OCI-LY1 (cell line): ENCODE measurements at regions not wholly inside any gene's neighbourhood (a gene's known extent, or its start where the extent isn't known, plus 50 kb on each side); places are given as distances from the start of the nearest gene placed in this dataset.

Experiments used
- H2AFZ ChIP-seq: fragments of 200-600 bp; sonication (generic), shearing (Covaris generic); 2 replicates; pipeline ENCODE4 v1.6.0; 2014; ENCODE audit warnings: antibody characterized with exemption, mild to moderate bottlenecking, low read length
- H3F3A ChIP-seq: fragments of 200-600 bp; sonication (generic), shearing (Covaris generic); 2 replicates; pipeline ENCODE4 v1.6.0; 2014; ENCODE audit warnings: mild to moderate bottlenecking, antibody characterized with exemption, low read length, moderate library complexity; ENCODE audit not compliant: insufficient read depth
- H3K27ac ChIP-seq: fragments of 200-600 bp; sonication (generic); 2 replicates; pipeline ENCODE4 v1.5.1; 2014; ENCODE audit warnings: low read length, mixed run types, mild to moderate bottlenecking, low read depth; ENCODE audit not compliant: poor library complexity, severe bottlenecking
- H3K27me3 ChIP-seq: fragments of 200-600 bp; sonication (generic); 2 replicates; pipeline ENCODE4 v1.6.0; 2014; ENCODE audit warnings: antibody characterized with exemption, mild to moderate bottlenecking, low read length, moderate library complexity; ENCODE audit not compliant: insufficient read depth
- H3K36me3 ChIP-seq: fragments of 200-600 bp; sonication (generic); 2 replicates; pipeline ENCODE4 v1.6.1; 2014; ENCODE audit warnings: mild to moderate bottlenecking, antibody characterized with exemption, low read length, moderate library complexity, mixed read lengths; ENCODE audit not compliant: insufficient read depth
- H3K4me1 ChIP-seq: fragments of 200-600 bp; sonication (generic); 2 replicates; pipeline ENCODE4 v1.5.1; 2014; ENCODE audit warnings: mild to moderate bottlenecking, low read length, moderate library complexity; ENCODE audit not compliant: insufficient read depth, severe bottlenecking
- H3K4me2 ChIP-seq: fragments of 200-600 bp; sonication (generic), shearing (Covaris generic); 2 replicates; pipeline ENCODE4 v1.6.1; 2014; ENCODE audit warnings: low read length
- H3K4me3 ChIP-seq: fragments of 200-600 bp; sonication (generic); 2 replicates; pipeline ENCODE4 v1.5.1; 2014; ENCODE audit warnings: low read length, low read depth, mild to moderate bottlenecking, mixed read lengths; ENCODE audit not compliant: poor library complexity, severe bottlenecking
- H3K79me2 ChIP-seq: fragments of 200-600 bp; shearing (Covaris generic); 2 replicates; pipeline ENCODE4 v1.6.1; 2016; ENCODE audit warnings: mixed run types, low read length, mixed read lengths; ENCODE audit not compliant: insufficient read depth
- H3K9ac ChIP-seq: fragments of 200-600 bp; sonication (generic), shearing (Covaris generic); 2 replicates; pipeline ENCODE4 v1.6.1; 2014; ENCODE audit warnings: mild to moderate bottlenecking, low read length, mixed read lengths
- H3K9me2 ChIP-seq: fragments of 200-600 bp; sonication (generic), shearing (Covaris generic); 2 replicates; pipeline ENCODE4 v1.6.1; 2014; ENCODE audit warnings: low read depth, mild to moderate bottlenecking, low read length, mixed read lengths
- H3K9me3 ChIP-seq: fragments of 200-600 bp; shearing (Covaris generic); 2 replicates; pipeline ENCODE4 v1.6.1; 2014; ENCODE audit warnings: low read length, mixed read lengths
- H4K20me1 ChIP-seq: fragments of 200-600 bp; sonication (generic), shearing (Covaris generic); 2 replicates; pipeline ENCODE4 v1.6.0; 2016; ENCODE audit warnings: mild to moderate bottlenecking, low read length; ENCODE audit not compliant: insufficient read depth
- CTCF ChIP-seq: fragments of 200-600 bp; sonication (generic), shearing (Covaris generic); IDR thresholded peaks from 2 replicates; pipeline ENCODE4 v1.5.1; 2017; ENCODE audit warnings: mild to moderate bottlenecking, antibody characterized with exemption, low read length, moderate library complexity, mixed read lengths
- EZH2 ChIP-seq: fragments of 200-600 bp; sonication (generic), shearing (Covaris generic); IDR thresholded peaks from 2 replicates; pipeline ENCODE4 v1.8.0; 2017; ENCODE audit warnings: borderline replicate concordance, mixed run types, mild to moderate bottlenecking, antibody characterized with exemption, low read length, moderate library complexity, mixed read lengths

- H2AFZ ChIP-seq = no peak overlapping the region
- H3K27me3 ChIP-seq = no peaks in the 10 kb centered on the region
- no peak for TF ChIP-seq EZH2
- no peak for TF ChIP-seq CTCF
- no peak overlapping the region for H3K27ac ChIP-seq
- no peaks in the 10 kb centered on the region for H3K4me1 ChIP-seq
- H3F3A ChIP-seq = no peaks in the 10 kb centered on the region
- no peaks in the 10 kb centered on the region for H3K9me2 ChIP-seq
- no peaks in the 10 kb centered on the region for H4K20me1 ChIP-seq
- H3K79me2 ChIP-seq = no peaks in the 10 kb centered on the region
- no peak overlapping the region for H3K4me3 ChIP-seq
- no peak overlapping the region for H3K4me2 ChIP-seq
- no peaks in the 10 kb centered on the region for H3K36me3 ChIP-seq
- H3K9me3 ChIP-seq = no peaks in the 10 kb centered on the region
- no peak overlapping the region for H3K9ac ChIP-seq
Measured at GRCh38 chr12:42758806-42759205, 169.3 kb upstream of the PRICKLE1 start.

GRCh38 chr12:42757624-42758119 lies 168.1 kb upstream of the PRICKLE1 start:
- no peak overlapping the region for H3K9ac ChIP-seq
- no peaks in the 10 kb centered on the region for H3K9me3 ChIP-seq
- no peak overlapping the region for H2AFZ ChIP-seq
- TF ChIP-seq EZH2 = no peak
- TF ChIP-seq CTCF = no peak
- H4K20me1 ChIP-seq = no peaks in the 10 kb centered on the region
- no peaks in the 10 kb centered on the region for H3K79me2 ChIP-seq
- no peak overlapping the region for H3K4me2 ChIP-seq
- no peak overlapping the region for H3K4me3 ChIP-seq
- H3K4me1 ChIP-seq = no peaks in the 10 kb centered on the region
- H3K9me2 ChIP-seq = no peaks in the 10 kb centered on the region
- H3K36me3 ChIP-seq = no peaks in the 10 kb centered on the region
- H3K27me3 ChIP-seq = no peaks in the 10 kb centered on the region
- H3K27ac ChIP-seq = no peak overlapping the region
- H3F3A ChIP-seq = no peaks in the 10 kb centered on the region

- H3K4me3 ChIP-seq = no peak overlapping the region
- H3K4me2 ChIP-seq = no peak overlapping the region
- no peaks in the 10 kb centered on the region for H3F3A ChIP-seq
- no peak overlapping the region for H2AFZ ChIP-seq
- no peaks in the 10 kb centered on the region for H3K79me2 ChIP-seq
- H3K4me1 ChIP-seq = no peaks in the 10 kb centered on the region
- no peaks in the 10 kb centered on the region for H3K9me2 ChIP-seq
- no peaks in the 10 kb centered on the region for H3K9me3 ChIP-seq
- H3K9ac ChIP-seq = no peak overlapping the region
- H4K20me1 ChIP-seq = no peaks in the 10 kb centered on the region
- H3K27me3 ChIP-seq = no peaks in the 10 kb centered on the region
- no peaks in the 10 kb centered on the region for H3K36me3 ChIP-seq
- H3K27ac ChIP-seq = no peak overlapping the region
- TF ChIP-seq CTCF = no peak
- TF ChIP-seq EZH2 = no peak
Measured at GRCh38 chr12:42756841-42757623, 167.5 kb upstream of the PRICKLE1 start.
